SK-N-SH (cell line): ENCODE measurements at regions not wholly inside any gene's neighbourhood (a gene's known extent, or its start where the extent isn't known, plus 50 kb on each side); places are given as distances from the start of the nearest gene placed in this dataset.

ENCODE experiments used
- CTCF ChIA-PET: fragments of 300-600, 350-600 bp; formaldehyde crosslinking; extraction: SDS; loops from one replicate; lab custom pipeline; 2021; lab: Yijun Ruan, JAX
- POLR2A ChIA-PET: fragments of 350-600 bp; sonication (Branson Sonifier 250); formaldehyde crosslinking; extraction: SDS; loops from one replicate; lab custom pipeline; 2020; ENCODE audit warnings: antibody characterized with exemption, inconsistent platforms; lab: Yijun Ruan, JAX
- DNase-seq: peaks from one replicate; pipeline ENCODE4 v3.0.0; 2012
- H2AFZ ChIP-seq: fragments of 200-600 bp; sonication (generic); 2 replicates; pipeline ENCODE4 v1.8.1; 2016; ENCODE audit warnings: antibody characterized with exemption, mild to moderate bottlenecking, low read depth
- H3F3A ChIP-seq: fragments of 200-600 bp; sonication (generic); replicated peaks from 2 replicates; pipeline ENCODE3; 2016; ENCODE audit warnings: antibody characterized with exemption, mild to moderate bottlenecking; ENCODE audit not compliant: insufficient read depth
- H3K27ac ChIP-seq, 2 experiments: fragments of 200-500 bp in 1 of 2; fragments of 200-600 bp in 1 of 2; sonication (Bioruptor generic) in 1 of 2; sonication (generic), shearing (Covaris generic) in 1 of 2; 2 replicates each; pipeline versions ENCODE4 v1.5.1 to v1.6.1; 2014 to 2016; ENCODE audit warnings: low read depth in 2 of 2, inconsistent platforms in 1 of 2, low read length in 1 of 2, mild to moderate bottlenecking in 1 of 2, mixed read lengths in 1 of 2
- H3K27me3 ChIP-seq: fragments of 200-600 bp; sonication (generic), shearing (Covaris generic); 2 replicates; pipeline ENCODE4 v1.6.1; 2016; ENCODE audit warnings: mixed run types; ENCODE audit not compliant: insufficient read depth
- H3K36me3 ChIP-seq, 2 experiments: fragments of 200-500 bp in 1 of 2; fragments of 200-600 bp in 1 of 2; sonication (Bioruptor generic) in 1 of 2; sonication (generic) in 1 of 2; replicated peaks in 1 of 2; 2 replicates each; pipeline versions ENCODE3 to v1.5.1; 2014 to 2016; ENCODE audit warnings: low read length in 1 of 2, mild to moderate bottlenecking in 1 of 2; ENCODE audit not compliant: insufficient read depth in 2 of 2, control insufficient read depth in 1 of 2
- H3K4me1 ChIP-seq, 2 experiments: fragments of 200-500 bp in 1 of 2; fragments of 200-600 bp in 1 of 2; sonication (Bioruptor generic) in 1 of 2; sonication (generic), shearing (Covaris generic) in 1 of 2; 2 replicates each; pipeline versions ENCODE4 v1.5.1 to v1.6.1; 2014 to 2016; ENCODE audit warnings: low read depth in 1 of 2, low read length in 1 of 2, mixed run types in 1 of 2; ENCODE audit not compliant: insufficient read depth in 2 of 2, control insufficient read depth in 1 of 2
- H3K4me2 ChIP-seq: fragments of 200-600 bp; sonication (generic), shearing (Covaris generic); 2 replicates; pipeline ENCODE4 v1.6.1; 2017; ENCODE audit warnings: mixed run types
- H3K4me3 ChIP-seq, 2 experiments: fragments of 200-500 bp in 1 of 2; fragments of 200-600 bp in 1 of 2; sonication (Bioruptor generic) in 1 of 2; sonication (generic), shearing (Covaris generic) in 1 of 2; 2 replicates each; pipeline versions ENCODE4 v1.5.1 to v1.8.1; 2014 to 2016; ENCODE audit warnings: low read depth in 2 of 2, inconsistent platforms in 1 of 2, low read length in 1 of 2, mild to moderate bottlenecking in 1 of 2, mixed read lengths in 1 of 2, moderate library complexity in 1 of 2
- H3K79me2 ChIP-seq: fragments of 200-600 bp; sonication (generic); 2 replicates; pipeline ENCODE4 v1.8.1; 2017; ENCODE audit warnings: mild to moderate bottlenecking; ENCODE audit not compliant: insufficient read depth
- H3K9ac ChIP-seq: fragments of 200-600 bp; sonication (generic); 2 replicates; pipeline ENCODE4 v1.6.1; 2017; ENCODE audit warnings: mixed run types
- H3K9me2 ChIP-seq: fragments of 200-600 bp; sonication (generic); 2 replicates; pipeline ENCODE4 v1.6.1; 2017; ENCODE audit warnings: mixed run types
- H3K9me3 ChIP-seq: fragments of 200-600 bp; sonication (generic); 2 replicates; pipeline ENCODE4 v1.6.1; 2017; ENCODE audit warnings: mixed run types, mild to moderate bottlenecking, moderate library complexity
- H4K20me1 ChIP-seq: fragments of 200-600 bp; sonication (generic); 2 replicates; pipeline ENCODE4 v1.6.1; 2017; ENCODE audit warnings: mild to moderate bottlenecking, mixed run types; ENCODE audit not compliant: insufficient read depth
- FOXJ3 ChIP-seq: sonication (generic); formaldehyde crosslinking; IDR thresholded peaks from 2 replicates; pipeline ENCODE4 v1.5.1; 2020; ENCODE audit warnings: mild to moderate bottlenecking, missing genetic modification reagents
- GABPA ChIP-seq: IDR thresholded peaks from 2 replicates; pipeline ENCODE4 v1.4.0; 2012; ENCODE audit warnings: low read depth, mild to moderate bottlenecking
- MEF2A ChIP-seq: IDR thresholded peaks from 2 replicates; pipeline ENCODE4 v1.4.0; 2012; ENCODE audit warnings: low read depth, borderline replicate concordance
- MXI1 ChIP-seq: IDR thresholded peaks from 2 replicates; pipeline ENCODE4 v1.6.1; 2012; ENCODE audit warnings: mild to moderate bottlenecking, low read depth, low read length, improper control_type of control experiment
- NRF1 ChIP-seq: IDR thresholded peaks from 2 replicates; pipeline ENCODE4 v1.6.1; 2012; ENCODE audit warnings: low read depth, mild to moderate bottlenecking, low read length
- RFX5 ChIP-seq: IDR thresholded peaks from 2 replicates; pipeline ENCODE4 v1.6.1; 2012; ENCODE audit warnings: mild to moderate bottlenecking, improper control_type of control experiment, low read length
- RXRA ChIP-seq: IDR thresholded peaks from 2 replicates; pipeline ENCODE4 v1.4.0; 2012; ENCODE audit warnings: low read depth, mild to moderate bottlenecking, borderline replicate concordance
- SIN3A ChIP-seq: IDR thresholded peaks from 2 replicates; pipeline ENCODE4 v1.6.1; 2012; ENCODE audit warnings: low read depth, mild to moderate bottlenecking, low read length, moderate library complexity, borderline replicate concordance
- YY1 ChIP-seq: IDR thresholded peaks from 2 replicates; pipeline ENCODE4 v1.4.0; 2012; ENCODE audit warnings: low read depth, mild to moderate bottlenecking
- WGBS: methylation state at CpG from one replicate; pipeline ENCODE4 v1.1.6; 2017; ENCODE audit warnings: low lambda C conversion rate; 5-methylcytosine and 5-hydroxymethylcytosine counted together
- TF ChIP-seq, protein P1 (sequence below): fragments of 200-600 bp; sonication (generic); IDR thresholded peaks from 2 replicates; pipeline ENCODE4 v1.6.1; 2017; ENCODE audit warnings: antibody characterized with exemption, mild to moderate bottlenecking, moderate library complexity
- TF ChIP-seq, protein P2 (sequence below): IDR thresholded peaks from 2 replicates; pipeline ENCODE4 v1.4.0; 2012; ENCODE audit warnings: low read depth, borderline replicate concordance
- TF ChIP-seq, protein P3 (sequence below): fragments of 150-350 bp; IDR thresholded peaks from 2 replicates; pipeline ENCODE4 v1.6.1; 2017; ENCODE audit warnings: antibody characterized with exemption, low read length, low read depth, borderline replicate concordance

DNA sequence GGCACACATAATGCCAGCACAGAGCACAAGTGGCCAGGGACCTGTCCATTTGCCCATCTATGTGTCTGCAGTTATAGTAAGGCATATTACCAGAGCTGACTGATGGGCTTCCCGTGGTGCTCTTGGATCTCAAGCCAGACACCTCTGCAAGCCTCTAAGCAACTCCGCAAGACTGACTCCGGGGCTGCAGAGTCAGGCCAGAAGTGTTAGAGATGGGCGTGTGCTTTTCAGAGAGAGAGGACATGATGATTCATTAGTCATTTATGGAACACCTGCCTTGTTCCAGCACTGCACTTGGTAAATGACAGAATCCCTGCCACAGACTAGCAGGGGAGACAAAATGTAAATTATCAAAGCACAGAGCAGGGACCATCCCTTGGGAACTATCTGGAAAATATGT is 559.0 kb downstream of the PDCD6IP start:
- POLR2A ChIA-PET, result no interaction called here
- CTCF ChIA-PET, result no interaction called here
- TF ChIP-seq RXRA, result no peak
- TF ChIP-seq, protein P1, sequence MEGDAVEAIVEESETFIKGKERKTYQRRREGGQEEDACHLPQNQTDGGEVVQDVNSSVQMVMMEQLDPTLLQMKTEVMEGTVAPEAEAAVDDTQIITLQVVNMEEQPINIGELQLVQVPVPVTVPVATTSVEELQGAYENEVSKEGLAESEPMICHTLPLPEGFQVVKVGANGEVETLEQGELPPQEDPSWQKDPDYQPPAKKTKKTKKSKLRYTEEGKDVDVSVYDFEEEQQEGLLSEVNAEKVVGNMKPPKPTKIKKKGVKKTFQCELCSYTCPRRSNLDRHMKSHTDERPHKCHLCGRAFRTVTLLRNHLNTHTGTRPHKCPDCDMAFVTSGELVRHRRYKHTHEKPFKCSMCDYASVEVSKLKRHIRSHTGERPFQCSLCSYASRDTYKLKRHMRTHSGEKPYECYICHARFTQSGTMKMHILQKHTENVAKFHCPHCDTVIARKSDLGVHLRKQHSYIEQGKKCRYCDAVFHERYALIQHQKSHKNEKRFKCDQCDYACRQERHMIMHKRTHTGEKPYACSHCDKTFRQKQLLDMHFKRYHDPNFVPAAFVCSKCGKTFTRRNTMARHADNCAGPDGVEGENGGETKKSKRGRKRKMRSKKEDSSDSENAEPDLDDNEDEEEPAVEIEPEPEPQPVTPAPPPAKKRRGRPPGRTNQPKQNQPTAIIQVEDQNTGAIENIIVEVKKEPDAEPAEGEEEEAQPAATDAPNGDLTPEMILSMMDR, result no peak

GRCh38 chr3:34359064-34359463 is 560.6 kb downstream of the PDCD6IP start:
- WGBS, result 19% methylated on average over 2 of the region's 2 CpGs
- H3F3A ChIP-seq, result no peaks in the 10 kb centered on the region
- no peak overlapping the region for H3K4me2 ChIP-seq
- no peak overlapping the region for H3K27ac ChIP-seq
- no peaks in the 10 kb centered on the region for H3K9me2 ChIP-seq
- no peaks in the 10 kb centered on the region for H3K9me3 ChIP-seq
- no peak overlapping the region for H3K4me3 ChIP-seq
- DNase-seq, result no peak
- ChIA-PET CTCF (no interaction called here), POLR2A (no interaction called here)
- no peaks in the 10 kb centered on the region for H3K79me2 ChIP-seq
- no peaks in the 10 kb centered on the region for H4K20me1 ChIP-seq
- no peak overlapping the region for H2AFZ ChIP-seq
- no peaks in the 10 kb centered on the region for H3K36me3 ChIP-seq
- no peaks in the 10 kb centered on the region for H3K27me3 ChIP-seq
- H3K4me1 ChIP-seq, result no peaks in the 10 kb centered on the region
- H3K9ac ChIP-seq, result no peak overlapping the region
- TF ChIP-seq GABPA (no peak), NRF1 (no peak), RFX5 (no peak), YY1 (no peak), MXI1 (no peak), SIN3A (no peak), MEF2A (no peak), FOXJ3 (CRISPR knock-in tag) (no peak)
- TF ChIP-seq, protein P2, sequence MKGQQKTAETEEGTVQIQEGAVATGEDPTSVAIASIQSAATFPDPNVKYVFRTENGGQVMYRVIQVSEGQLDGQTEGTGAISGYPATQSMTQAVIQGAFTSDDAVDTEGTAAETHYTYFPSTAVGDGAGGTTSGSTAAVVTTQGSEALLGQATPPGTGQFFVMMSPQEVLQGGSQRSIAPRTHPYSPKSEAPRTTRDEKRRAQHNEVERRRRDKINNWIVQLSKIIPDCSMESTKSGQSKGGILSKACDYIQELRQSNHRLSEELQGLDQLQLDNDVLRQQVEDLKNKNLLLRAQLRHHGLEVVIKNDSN, result no peak
- TF ChIP-seq, protein P3, sequence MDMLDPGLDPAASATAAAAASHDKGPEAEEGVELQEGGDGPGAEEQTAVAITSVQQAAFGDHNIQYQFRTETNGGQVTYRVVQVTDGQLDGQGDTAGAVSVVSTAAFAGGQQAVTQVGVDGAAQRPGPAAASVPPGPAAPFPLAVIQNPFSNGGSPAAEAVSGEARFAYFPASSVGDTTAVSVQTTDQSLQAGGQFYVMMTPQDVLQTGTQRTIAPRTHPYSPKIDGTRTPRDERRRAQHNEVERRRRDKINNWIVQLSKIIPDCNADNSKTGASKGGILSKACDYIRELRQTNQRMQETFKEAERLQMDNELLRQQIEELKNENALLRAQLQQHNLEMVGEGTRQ, result no peak
- TF ChIP-seq, all 33 proteins: peak for 0

More for the DNA sequence above, 559.0 kb downstream of the PDCD6IP start:
- Histone ChIP-seq H3K4me3 (no peak overlapping the region), H3F3A (no peaks in the 10 kb centered on the region), H3K27me3 (no peaks in the 10 kb centered on the region), H3K4me1 (no peaks in the 10 kb centered on the region), H3K79me2 (no peaks in the 10 kb centered on the region), H3K9me2 (no peaks in the 10 kb centered on the region), H3K27ac (no peak overlapping the region), H3K9me3 (no peaks in the 10 kb centered on the region), H4K20me1 (no peaks in the 10 kb centered on the region), H2AFZ (no peak overlapping the region), H3K9ac (no peak overlapping the region), H3K4me2 (no peak overlapping the region), H3K36me3 (no peaks in the 10 kb centered on the region)
- no peak for DNase-seq
- WGBS, result 8% methylated on average over 2 of the region's 4 CpGs
